ENCODE measurements at regions not wholly inside any gene's neighbourhood (a gene's known extent, or its start where the extent isn't known, plus 50 kb on each side); places are given as distances from the start of the nearest gene placed in this dataset.

DNA sequence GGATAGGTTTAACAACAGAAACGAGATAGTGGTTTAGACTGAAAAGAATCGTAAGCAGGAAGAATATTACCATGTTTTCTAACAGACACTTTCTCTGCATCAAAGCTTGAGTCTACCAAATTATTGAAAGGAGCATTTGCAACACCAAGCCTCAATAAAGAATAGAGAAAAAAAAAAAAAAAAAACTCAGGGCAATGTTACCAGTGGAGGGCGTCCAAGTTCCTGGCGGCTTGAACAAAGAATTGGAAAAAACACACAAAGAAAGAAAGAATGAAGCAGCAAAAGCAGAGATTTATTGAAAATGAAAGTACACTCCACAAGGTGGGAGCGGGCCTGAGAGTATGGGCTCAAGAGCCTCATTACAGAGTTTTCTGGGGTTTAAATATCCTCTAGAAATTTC is 686.5 kb upstream of the ADGRL2 start:
- DNase-seq = no peak
- Mint-ChIP-seq H3K27ac (no peak overlapping the region), H3K9me3 (peaks cover 6 to 57% (median 24%) of the 10 kb centered on the region in 6 donors), H3K4me3 (no peak overlapping the region), H3K4me1 (no peaks in the 10 kb centered on the region), H3K27me3 (ENCODE audit: low read depth in 3 of 3) (no peaks in the 10 kb centered on the region), H3K36me3 (peaks cover 0 to 3% (median 0%) of the 10 kb centered on the region in 3 donors)

DNA sequence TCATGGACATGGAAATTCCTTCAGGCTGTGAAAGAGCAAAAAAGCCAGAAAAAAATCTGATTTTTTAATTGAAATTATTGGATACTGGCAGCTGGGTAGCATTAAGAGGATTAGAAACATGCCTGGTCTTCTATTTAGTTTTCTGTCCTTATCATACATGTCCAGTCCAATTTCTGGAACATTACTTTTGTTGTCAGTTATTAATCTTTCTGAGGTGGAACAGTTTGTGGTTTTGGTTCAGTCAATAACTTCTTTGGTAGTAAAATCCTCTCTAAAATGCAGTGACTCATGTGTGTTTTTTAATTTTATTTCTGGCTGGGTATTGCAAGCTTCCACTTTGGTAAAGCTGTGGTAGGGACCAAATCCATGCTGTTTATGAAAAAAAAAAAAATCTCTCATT is 687.0 kb upstream of the ADGRL2 start:
- no peak overlapping the region for H3K4me3 Mint-ChIP-seq
- DNase-seq = no peak
- H3K27ac Mint-ChIP-seq = no peak overlapping the region
- no peaks in the 10 kb centered on the region for H3K4me1 Mint-ChIP-seq
- peaks cover 0 to 3% (median 0%) of the 10 kb centered on the region in 3 donors for H3K36me3 Mint-ChIP-seq
- peaks cover 8 to 54% (median 22%) of the 10 kb centered on the region in 6 donors for H3K9me3 Mint-ChIP-seq
- H3K27me3 Mint-ChIP-seq (ENCODE audit: low read depth in 3 of 3) = no peaks in the 10 kb centered on the region

DNA sequence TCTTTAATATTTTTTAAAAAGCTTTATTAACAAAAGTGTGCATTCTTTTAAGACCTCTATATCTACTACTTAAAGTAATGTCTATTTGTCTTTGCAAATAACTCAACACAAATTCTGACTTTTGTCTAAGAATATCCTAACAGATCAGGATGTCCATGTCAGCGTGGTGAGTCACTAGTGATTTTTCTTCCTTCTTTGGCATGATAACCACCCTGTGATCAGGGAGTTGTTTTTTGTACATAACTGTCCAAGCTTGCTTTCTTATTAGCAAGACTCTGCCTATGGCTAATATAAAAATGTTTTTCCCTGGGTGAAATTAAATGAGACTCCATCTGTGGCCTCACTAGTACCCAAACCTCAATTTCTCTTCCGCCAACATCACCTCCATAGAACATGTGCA is 688.9 kb upstream of the ADGRL2 start:
- peaks cover 0 to 3% (median 0%) of the 10 kb centered on the region in 3 donors for H3K36me3 Mint-ChIP-seq
- H3K9me3 Mint-ChIP-seq = peaks cover 10 to 59% (median 27%) of the 10 kb centered on the region in 6 donors
- H3K27ac Mint-ChIP-seq = no peak overlapping the region
- H3K27me3 Mint-ChIP-seq (ENCODE audit: low read depth in 3 of 3) = no peaks in the 10 kb centered on the region
- H3K4me3 Mint-ChIP-seq = no peak overlapping the region
- DNase-seq = no peak
- no peaks in the 10 kb centered on the region for H3K4me1 Mint-ChIP-seq

DNA sequence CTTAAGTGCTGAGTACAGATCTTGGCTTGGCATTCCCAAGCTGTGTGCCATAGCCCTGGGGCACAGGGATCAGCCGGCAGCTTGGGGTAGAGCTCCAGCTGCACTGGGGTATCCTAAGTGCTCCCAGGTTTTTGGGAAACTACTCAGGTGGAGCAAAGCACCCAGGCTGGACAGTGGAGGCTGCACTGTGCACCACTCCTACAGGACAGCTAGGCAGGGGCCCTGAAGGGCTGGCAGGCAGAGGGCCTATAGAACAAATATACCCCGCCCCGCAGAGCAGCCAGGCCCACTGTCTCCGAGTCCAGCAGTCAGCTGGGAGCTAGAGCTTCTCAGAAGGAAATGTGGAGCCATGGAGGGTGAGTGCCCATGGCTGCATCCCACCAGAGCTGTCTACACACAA is 691.7 kb upstream of the ADGRL2 start:
- Mint-ChIP-seq H3K36me3 (peaks cover 0 to 3% (median 0%) of the 10 kb centered on the region in 3 donors), H3K9me3 (peaks cover 10 to 63% (median 31%) of the 10 kb centered on the region in 6 donors), H3K4me3 (no peak overlapping the region), H3K27ac (no peak overlapping the region), H3K4me1 (no peaks in the 10 kb centered on the region), H3K27me3 (ENCODE audit: low read depth in 3 of 3) (no peaks in the 10 kb centered on the region)
- DNase-seq = no peak

GRCh38 chr1:81097860-81098259 is 702.9 kb upstream of the ADGRL2 start:
- Mint-ChIP-seq H3K9me3 (peaks cover 12 to 53% (median 24%) of the 10 kb centered on the region in 6 donors), H3K4me1 (no peaks in the 10 kb centered on the region), H3K27me3 (ENCODE audit: low read depth in 3 of 3) (peaks cover 0 to 2% (median 0%) of the 10 kb centered on the region in 3 donors), H3K27ac (no peak overlapping the region), H3K4me3 (no peak overlapping the region), H3K36me3 (no peaks in the 10 kb centered on the region)
- DNase-seq = no peak

- Mint-ChIP-seq H3K36me3 (peaks cover 0 to 3% (median 0%) of the 10 kb centered on the region in 3 donors), H3K4me1 (no peaks in the 10 kb centered on the region), H3K9me3 (peaks cover 5 to 43% (median 18%) of the 10 kb centered on the region in 6 donors), H3K27ac (no peak overlapping the region), H3K4me3 (no peak overlapping the region), H3K27me3 (ENCODE audit: low read depth in 3 of 3) (no peaks in the 10 kb centered on the region)
- DNase-seq = no peak
Measured at GRCh38 chr1:81073580-81073979, 727.2 kb upstream of the ADGRL2 start.

DNA sequence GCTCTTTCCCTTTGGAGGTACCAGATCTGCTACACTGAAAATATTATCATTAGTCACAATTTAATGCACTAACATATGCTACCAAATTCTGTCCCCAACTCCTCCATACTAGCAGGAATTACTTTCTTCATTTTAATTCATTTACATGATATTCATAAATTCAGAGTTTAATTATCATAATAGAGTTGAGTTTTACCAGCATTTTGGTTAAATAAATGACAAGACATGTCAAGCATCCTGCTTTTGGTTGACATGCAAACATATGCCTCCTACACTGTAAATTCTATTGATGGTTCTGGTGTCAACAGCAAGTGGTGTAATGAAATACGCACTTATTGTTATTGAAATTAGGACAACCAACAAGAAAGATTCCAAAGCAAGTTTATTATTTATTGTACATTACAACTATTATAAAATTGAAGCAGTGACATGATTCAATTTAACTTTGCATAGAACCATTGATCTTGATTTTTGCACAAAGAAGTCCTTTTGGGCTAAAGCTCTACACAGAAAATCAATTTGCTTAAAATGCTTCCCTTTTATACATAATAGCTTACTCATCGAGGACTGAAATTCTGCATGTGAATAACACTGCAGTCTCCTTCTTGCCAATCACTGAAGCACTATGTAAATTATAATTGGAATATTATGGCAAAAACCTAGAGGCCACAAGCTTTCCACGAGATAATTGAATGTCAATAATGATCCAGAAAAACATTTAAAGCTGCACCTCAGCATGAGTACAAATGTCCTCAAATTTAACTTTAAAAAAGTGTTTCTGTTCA is 728.6 kb upstream of the ADGRL2 start:
- H3K9me3 Mint-ChIP-seq = peaks cover 5 to 42% (median 23%) of the 10 kb centered on the region in 6 donors
- H3K27me3 Mint-ChIP-seq (ENCODE audit: low read depth in 3 of 3) = no peaks in the 10 kb centered on the region
- H3K4me3 Mint-ChIP-seq = no peak overlapping the region
- no peak overlapping the region for H3K27ac Mint-ChIP-seq
- peaks cover 0 to 3% (median 0%) of the 10 kb centered on the region in 3 donors for H3K36me3 Mint-ChIP-seq
- DNase-seq = no peak
- no peaks in the 10 kb centered on the region for H3K4me1 Mint-ChIP-seq

- DNase-seq = no peak
- Mint-ChIP-seq H3K9me3 (peaks cover 5 to 44% (median 20%) of the 10 kb centered on the region in 6 donors), H3K4me1 (no peaks in the 10 kb centered on the region), H3K36me3 (peaks cover 0 to 3% (median 0%) of the 10 kb centered on the region in 3 donors), H3K4me3 (no peak overlapping the region), H3K27me3 (ENCODE audit: low read depth in 3 of 3) (no peaks in the 10 kb centered on the region), H3K27ac (no peak overlapping the region)
Measured at GRCh38 chr1:81071072-81071858, 729.5 kb upstream of the ADGRL2 start.

DNA sequence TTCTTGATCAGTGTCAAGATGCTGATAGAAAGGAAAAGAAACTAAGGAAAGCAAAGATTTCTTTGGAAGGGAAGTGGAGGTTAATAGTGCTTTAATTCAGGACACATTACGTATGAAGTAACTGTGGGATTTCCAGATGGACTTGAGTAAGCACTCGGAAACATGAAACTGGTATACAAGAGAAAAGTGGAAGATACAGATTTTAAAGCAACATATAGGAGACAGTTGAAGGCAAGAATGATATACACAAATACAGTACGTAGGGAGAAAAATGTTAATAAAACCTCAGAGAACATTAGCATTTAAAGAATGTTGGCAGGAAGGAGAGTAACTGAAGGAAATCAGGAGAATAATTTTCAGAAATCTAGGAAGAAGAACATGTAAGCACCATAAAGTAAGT is 730.9 kb upstream of the ADGRL2 start:
- no peaks in the 10 kb centered on the region for H3K4me1 Mint-ChIP-seq

GRCh38 chr1:81068726-81069125 is 732.0 kb upstream of the ADGRL2 start:
- Mint-ChIP-seq H3K9me3 (peaks cover 3 to 47% (median 18%) of the 10 kb centered on the region in 6 donors), H3K4me1 (no peaks in the 10 kb centered on the region), H3K27me3 (ENCODE audit: low read depth in 3 of 3) (peaks cover 0 to 1% (median 0%) of the 10 kb centered on the region in 3 donors), H3K4me3 (no peak overlapping the region), H3K36me3 (no peaks in the 10 kb centered on the region), H3K27ac (no peak overlapping the region)
- DNase-seq = no peak

More for the DNA sequence above, 730.9 kb upstream of the ADGRL2 start:
- no peak for DNase-seq
- H3K27me3 Mint-ChIP-seq (ENCODE audit: low read depth in 3 of 3) = no peaks in the 10 kb centered on the region
- no peak overlapping the region for H3K27ac Mint-ChIP-seq
- no peak overlapping the region for H3K4me3 Mint-ChIP-seq
- no peaks in the 10 kb centered on the region for H3K36me3 Mint-ChIP-seq
- H3K9me3 Mint-ChIP-seq = peaks cover 3 to 41% (median 18%) of the 10 kb centered on the region in 6 donors

DNA sequence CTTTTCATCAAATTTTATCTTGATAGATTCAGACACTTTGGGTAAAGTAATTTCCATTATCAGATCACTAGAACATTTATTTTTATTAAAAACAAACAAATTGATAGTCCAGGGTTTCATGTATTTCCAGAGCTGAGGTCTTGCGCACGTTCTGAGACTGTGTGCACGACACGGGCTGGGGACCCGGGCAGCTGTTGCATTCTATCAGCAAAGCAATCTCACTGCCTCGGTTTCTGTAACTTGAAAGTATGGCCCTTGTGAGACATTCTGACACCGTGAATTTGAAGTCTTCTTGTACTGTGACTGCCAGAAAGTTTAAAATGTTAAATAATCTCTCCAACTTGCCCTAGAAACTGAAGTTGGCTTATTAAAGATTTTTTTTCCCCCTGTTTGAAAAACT is 746.9 kb upstream of the ADGRL2 start:
- no peak overlapping the region for H3K4me3 Mint-ChIP-seq
- no peak for DNase-seq
- no peaks in the 10 kb centered on the region for H3K4me1 Mint-ChIP-seq
- H3K27ac Mint-ChIP-seq = no peak overlapping the region
- peaks cover 0 to 4% (median 0%) of the 10 kb centered on the region in 3 donors for H3K36me3 Mint-ChIP-seq
- H3K27me3 Mint-ChIP-seq (ENCODE audit: low read depth in 3 of 3) = no peaks in the 10 kb centered on the region
- H3K9me3 Mint-ChIP-seq = peaks cover 3 to 29% (median 9%) of the 10 kb centered on the region in 6 donors

- H3K9me3 Mint-ChIP-seq = peaks cover 3 to 33% (median 11%) of the 10 kb centered on the region in 6 donors
- no peak for DNase-seq
- H3K4me1 Mint-ChIP-seq = no peaks in the 10 kb centered on the region
Measured at GRCh38 chr1:81052162-81052561, 748.6 kb upstream of the ADGRL2 start.

DNA sequence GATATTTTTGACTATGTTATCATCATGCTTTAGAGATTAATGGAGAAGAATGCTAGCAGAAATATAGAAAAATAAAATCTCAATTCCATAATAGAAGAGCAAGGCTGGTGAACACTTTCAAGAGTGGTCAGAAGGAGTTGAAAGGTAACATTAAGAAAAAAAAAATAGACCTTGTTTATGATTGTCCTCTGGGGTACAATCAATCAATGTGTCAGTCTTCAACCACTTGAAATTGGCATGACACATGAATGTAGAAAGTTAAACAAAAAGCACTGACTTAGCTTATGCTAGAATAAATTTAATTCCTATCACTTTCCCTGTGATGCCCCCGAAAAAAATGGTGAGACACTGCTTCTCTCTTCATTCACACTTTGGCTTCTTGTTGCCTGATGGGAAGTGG is 750.3 kb upstream of the ADGRL2 start:
- Mint-ChIP-seq H3K27me3 (ENCODE audit: low read depth in 3 of 3) (no peaks in the 10 kb centered on the region), H3K27ac (no peak overlapping the region), H3K9me3 (peaks cover 4 to 39% (median 11%) of the 10 kb centered on the region in 6 donors), H3K4me1 (no peaks in the 10 kb centered on the region), H3K4me3 (no peak overlapping the region), H3K36me3 (peaks cover 0 to 4% (median 0%) of the 10 kb centered on the region in 3 donors)
- DNase-seq = no peak

More at GRCh38 chr1:81052162-81052561, 748.6 kb upstream of the ADGRL2 start:
- H3K27me3 Mint-ChIP-seq (ENCODE audit: low read depth in 3 of 3) = no peaks in the 10 kb centered on the region
- no peak overlapping the region for H3K27ac Mint-ChIP-seq
- peaks cover 0 to 4% (median 0%) of the 10 kb centered on the region in 3 donors for H3K36me3 Mint-ChIP-seq
- H3K4me3 Mint-ChIP-seq = no peak overlapping the region

DNA sequence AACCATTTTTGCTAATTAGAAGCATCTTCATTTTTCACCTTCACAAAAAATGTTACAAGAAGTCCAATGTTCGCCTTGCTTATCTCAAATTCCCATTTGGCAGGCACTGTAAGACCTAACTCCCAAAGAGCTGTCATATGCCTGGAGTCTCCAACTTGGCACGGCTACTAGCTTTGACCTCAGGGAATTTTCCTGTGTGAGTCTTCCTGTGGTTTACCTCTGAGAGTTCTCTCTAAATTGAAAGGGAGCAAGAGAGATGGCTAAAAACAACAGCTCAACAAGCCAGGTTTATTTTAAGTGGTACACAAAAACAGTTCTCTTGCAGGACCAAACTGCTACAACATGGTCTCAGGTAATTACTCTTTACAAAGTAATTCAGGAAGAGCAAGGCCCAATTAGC is 756.0 kb upstream of the ADGRL2 start:
- peaks cover 0 to 4% (median 0%) of the 10 kb centered on the region in 3 donors for H3K36me3 Mint-ChIP-seq
- peaks cover 1 to 47% (median 9%) of the 10 kb centered on the region in 6 donors for H3K9me3 Mint-ChIP-seq
- no peak overlapping the region for H3K4me3 Mint-ChIP-seq
- DNase-seq = no peak
- H3K27me3 Mint-ChIP-seq (ENCODE audit: low read depth in 3 of 3) = no peaks in the 10 kb centered on the region
- H3K27ac Mint-ChIP-seq = no peak overlapping the region
- H3K4me1 Mint-ChIP-seq = no peaks in the 10 kb centered on the region
